HG02623 (cell line): ENCODE measurements at regions not wholly inside any gene's neighbourhood (a gene's known extent, or its start where the extent isn't known, plus 50 kb on each side); places are given as distances from the start of the nearest gene placed in this dataset.
"Not testable (repeated sequence)": the region's sequence is repeated elsewhere in the genome, so short reads cannot be mapped to it uniquely, and the experiment has no call there.

Source experiments
- ATAC-seq: cut with Tn5 transposase; IDR thresholded peaks from one replicate; pipeline ENCODE4 v1.9.1; 2021; ENCODE audit warnings: moderate library complexity; ENCODE audit not compliant: unreplicated experiment

- no peak for ATAC-seq
Observed at GRCh38 chr16:88128556-88128955, 177.3 kb downstream of the BANP start.

- ATAC-seq = not testable (repeated sequence)
Observed at GRCh38 chr16:88129133-88129532, 177.9 kb downstream of the BANP start.

- no peak for ATAC-seq
Observed at GRCh38 chr16:88130016-88130415, 178.8 kb downstream of the BANP start.

GRCh38 chr16:88130681-88131080 lies 179.4 kb downstream of the BANP start:
- no peak for ATAC-seq

GRCh38 chr16:88131256-88131655 lies 180.0 kb downstream of the BANP start:
- ATAC-seq = no peak

- ATAC-seq = no peak
Observed at GRCh38 chr16:88131966-88132365, 180.7 kb downstream of the BANP start.

GRCh38 chr16:88132836-88133506 lies 181.7 kb downstream of the BANP start:
- no peak for ATAC-seq

GRCh38 chr16:88133507-88133843 lies 182.2 kb downstream of the BANP start:
- ATAC-seq = no peak

- not testable (repeated sequence) for ATAC-seq
Observed at GRCh38 chr16:88134172-88134898, 183.1 kb downstream of the BANP start.

- ATAC-seq = not testable (repeated sequence)
Observed at GRCh38 chr16:88134899-88135682, 183.9 kb downstream of the BANP start.

- ATAC-seq = not testable (repeated sequence)
Observed at GRCh38 chr16:88136211-88136713, 185.0 kb downstream of the BANP start.

GRCh38 chr16:88136939-88137338 lies 185.7 kb downstream of the BANP start:
- ATAC-seq = not testable (repeated sequence)

GRCh38 chr16:88139141-88139540 lies 187.9 kb downstream of the BANP start:
- ATAC-seq = not testable (repeated sequence)

- not testable (repeated sequence) for ATAC-seq
Observed at GRCh38 chr16:88140195-88140594, 189.0 kb downstream of the BANP start.

GRCh38 chr16:88141580-88141979 lies 190.3 kb downstream of the BANP start:
- no peak for ATAC-seq

GRCh38 chr16:88142056-88142935 lies 191.1 kb downstream of the BANP start:
- ATAC-seq = not testable (repeated sequence)

GRCh38 chr16:88143122-88144027 lies 192.1 kb downstream of the BANP start:
- not testable (repeated sequence) for ATAC-seq

- no peak for ATAC-seq
Observed at GRCh38 chr16:88144028-88144511, 192.8 kb downstream of the BANP start.

- ATAC-seq = not testable (repeated sequence)
Observed at GRCh38 chr16:88145376-88145775, 194.1 kb downstream of the BANP start.
